Keratinocyte (primary cell): ENCODE measurements at regions not wholly inside any gene's neighbourhood (a gene's known extent, or its start where the extent isn't known, plus 50 kb on each side); places are given as distances from the start of the nearest gene placed in this dataset.

Source experiments
- DNase-seq: peaks from one replicate; pipeline ENCODE4 v3.0.0-alpha.2; 2011; ENCODE audit warnings: low read depth, missing footprints, low spot score
- FAIRE-seq: peaks from 2 replicates; lab custom pipeline; 2011; peaks lifted over from hg19 to GRCh38; lab: Jason Lieb, UNC
- H2AFZ ChIP-seq: 2 replicates; pipeline ENCODE4 v1.6.0; 2012; ENCODE audit warnings: low read length, control low read depth, inconsistent platforms; ENCODE audit not compliant: control insufficient read depth
- H3K27ac ChIP-seq: 2 replicates; pipeline ENCODE4 v1.5.1; 2011; ENCODE audit warnings: low read length; ENCODE audit not compliant: control insufficient read depth, insufficient read depth
- H3K27me3 ChIP-seq: 3 replicates; pipeline ENCODE4 v1.6.0; 2011; ENCODE audit warnings: low read length; ENCODE audit not compliant: control insufficient read depth, insufficient read depth; ENCODE audit errors: extremely low read depth
- H3K36me3 ChIP-seq, 2 experiments: 2 replicates in 1 of 2; 3 replicates in 1 of 2; pipeline ENCODE4 v1.5.1; 2011; ENCODE audit warnings: low read length in 2 of 2, mild to moderate bottlenecking in 1 of 2; ENCODE audit not compliant: control insufficient read depth in 2 of 2, insufficient read depth in 2 of 2; ENCODE audit errors: extremely low read depth in 1 of 2
- H3K4me1 ChIP-seq: 3 replicates; pipeline ENCODE4 v1.5.1; 2011; ENCODE audit warnings: low read length; ENCODE audit not compliant: control insufficient read depth, insufficient read depth; ENCODE audit errors: extremely low read depth
- H3K4me2 ChIP-seq: 3 replicates; pipeline ENCODE4 v1.6.0; 2011; ENCODE audit warnings: low read depth, low read length; ENCODE audit not compliant: control insufficient read depth, insufficient read depth; ENCODE audit errors: extremely low read depth
- H3K4me3 ChIP-seq, 3 experiments: fragments of 200-600 bp in 1 of 3; sonication (generic) in 1 of 3; 2 replicates in 2 of 3; 3 replicates in 1 of 3; pipeline ENCODE4 v1.5.1; 2011 to 2016; ENCODE audit warnings: low read length in 3 of 3, mild to moderate bottlenecking in 3 of 3, control low read depth in 2 of 3, inconsistent platforms in 1 of 3, low read depth in 1 of 3, mixed read lengths in 1 of 3, mixed run types in 1 of 3, moderate library complexity in 1 of 3; ENCODE audit not compliant: control insufficient read depth in 2 of 3, insufficient read depth in 2 of 3; ENCODE audit errors: extremely low read depth in 1 of 3
- H3K79me2 ChIP-seq: 2 replicates; pipeline ENCODE4 v1.6.0; 2012; ENCODE audit warnings: low read length; ENCODE audit not compliant: control insufficient read depth, insufficient read depth
- H3K9ac ChIP-seq: 3 replicates; pipeline ENCODE4 v1.6.0; 2011; ENCODE audit warnings: low read length; ENCODE audit not compliant: control insufficient read depth, insufficient read depth; ENCODE audit errors: extremely low read depth
- H3K9me1 ChIP-seq: 3 replicates; pipeline ENCODE4 v1.6.0; 2011; ENCODE audit warnings: low read length; ENCODE audit not compliant: control insufficient read depth, insufficient read depth; ENCODE audit errors: extremely low read depth
- H3K9me3 ChIP-seq: 2 replicates; pipeline ENCODE4 v1.5.1; 2012; ENCODE audit warnings: low read depth, low read length; ENCODE audit not compliant: control insufficient read depth
- H4K20me1 ChIP-seq: 3 replicates; pipeline ENCODE4 v1.6.0; 2011; ENCODE audit warnings: low read length; ENCODE audit not compliant: control insufficient read depth, insufficient read depth; ENCODE audit errors: extremely low read depth
- EZH2 ChIP-seq: IDR thresholded peaks from one replicate; pipeline ENCODE4 v1.6.1; 2012; ENCODE audit warnings: inconsistent platforms, mild to moderate bottlenecking, low read length, moderate library complexity
- dilution Hi-C: fragments of 300-500 bp; cut with MboI; formaldehyde crosslinking; loops from one replicate; pipeline ENCODE4 v1.7.0; 2020; ENCODE audit warnings: low sequenced_read_pairs; ENCODE audit not compliant: extremely low pct_ligation_motif_present
- TF ChIP-seq, protein P1 (sequence below), 3 experiments: IDR thresholded peaks in 1 of 3; conservative IDR thresholded peaks in 1 of 3; optimal IDR thresholded peaks in 1 of 3; 2 replicates in 2 of 3; 3 replicates in 1 of 3; pipeline versions ENCODE3 to v1.5.1; 2011; ENCODE audit warnings: low read length in 3 of 3, mild to moderate bottlenecking in 3 of 3, moderate library complexity in 2 of 3, control low read depth in 1 of 3, inconsistent platforms in 1 of 3; ENCODE audit not compliant: insufficient read depth in 2 of 3; ENCODE audit errors: extremely low read depth in 1 of 3

DNA sequence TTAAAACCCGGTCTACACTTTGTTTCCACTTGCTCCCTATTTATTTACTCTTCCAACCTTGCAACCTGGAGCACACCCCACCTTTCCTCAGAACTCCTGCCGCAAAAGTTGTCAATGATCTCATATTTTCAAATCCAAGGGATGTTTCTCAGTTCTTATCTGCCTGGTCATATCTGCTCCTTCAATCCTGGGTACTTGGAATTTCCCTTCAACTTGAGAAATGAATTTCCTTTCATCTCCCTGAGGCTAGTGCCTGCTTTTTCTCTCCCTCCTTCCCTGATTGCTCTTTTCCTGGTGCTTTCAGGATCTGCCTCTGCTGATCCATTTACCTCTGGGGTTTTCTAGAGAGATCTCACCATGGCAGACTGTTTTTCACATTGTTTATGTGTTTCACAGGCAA, 154.8 kb upstream of the IRS2 start:
- FAIRE-seq (no peak), DNase-seq (no peak)
- H3K9me1 ChIP-seq: no peaks in the 10 kb centered on the region
- no peaks in the 10 kb centered on the region for H3K36me3 ChIP-seq
- no peaks in the 10 kb centered on the region for H4K20me1 ChIP-seq
- no peak overlapping the region for H3K4me3 ChIP-seq
- H2AFZ ChIP-seq: no peak overlapping the region
- no peak overlapping the region for H3K4me2 ChIP-seq
- H3K27ac ChIP-seq: no peak overlapping the region
- no peaks in the 10 kb centered on the region for H3K79me2 ChIP-seq
- dilution Hi-C loops: no loop called here
- H3K4me1 ChIP-seq: peaks cover 15% of the 10 kb centered on the region
- TF ChIP-seq, protein P1, sequence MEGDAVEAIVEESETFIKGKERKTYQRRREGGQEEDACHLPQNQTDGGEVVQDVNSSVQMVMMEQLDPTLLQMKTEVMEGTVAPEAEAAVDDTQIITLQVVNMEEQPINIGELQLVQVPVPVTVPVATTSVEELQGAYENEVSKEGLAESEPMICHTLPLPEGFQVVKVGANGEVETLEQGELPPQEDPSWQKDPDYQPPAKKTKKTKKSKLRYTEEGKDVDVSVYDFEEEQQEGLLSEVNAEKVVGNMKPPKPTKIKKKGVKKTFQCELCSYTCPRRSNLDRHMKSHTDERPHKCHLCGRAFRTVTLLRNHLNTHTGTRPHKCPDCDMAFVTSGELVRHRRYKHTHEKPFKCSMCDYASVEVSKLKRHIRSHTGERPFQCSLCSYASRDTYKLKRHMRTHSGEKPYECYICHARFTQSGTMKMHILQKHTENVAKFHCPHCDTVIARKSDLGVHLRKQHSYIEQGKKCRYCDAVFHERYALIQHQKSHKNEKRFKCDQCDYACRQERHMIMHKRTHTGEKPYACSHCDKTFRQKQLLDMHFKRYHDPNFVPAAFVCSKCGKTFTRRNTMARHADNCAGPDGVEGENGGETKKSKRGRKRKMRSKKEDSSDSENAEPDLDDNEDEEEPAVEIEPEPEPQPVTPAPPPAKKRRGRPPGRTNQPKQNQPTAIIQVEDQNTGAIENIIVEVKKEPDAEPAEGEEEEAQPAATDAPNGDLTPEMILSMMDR (optimal IDR thresholded peaks at IDR 0.05 in 1 of 3, IDR thresholded peaks at IDR 0.05 in 1 of 3, conservative IDR thresholded peaks at IDR 0.05 in 1 of 3; ENCODE audit: extremely low read depth in 1 of 3, insufficient read depth in 2 of 3, low read length in 3 of 3): no peak
- TF ChIP-seq EZH2: no peak
- H3K9ac ChIP-seq: no peak overlapping the region
- no peaks in the 10 kb centered on the region for H3K27me3 ChIP-seq
- peaks cover 15% of the 10 kb centered on the region for H3K9me3 ChIP-seq

DNA sequence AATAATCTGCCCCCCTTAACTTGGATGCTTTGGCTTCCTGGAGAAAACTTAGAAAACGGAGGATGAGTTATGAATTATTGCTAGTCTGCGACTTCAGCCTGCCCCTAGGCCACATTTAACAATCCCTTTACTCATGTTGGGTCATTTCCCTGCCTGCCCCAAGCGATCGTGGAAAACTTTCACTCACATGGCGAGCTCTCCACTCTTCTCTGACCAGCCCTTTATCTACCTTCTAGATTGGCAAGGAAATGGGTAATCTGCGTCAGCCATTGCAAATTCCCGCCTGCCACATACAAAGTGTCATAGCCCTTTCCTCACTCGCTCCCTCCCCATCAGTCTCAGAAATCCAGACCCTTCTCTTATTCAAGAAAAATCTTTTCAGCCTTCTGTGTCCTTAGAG, 154.3 kb upstream of the IRS2 start:
- dilution Hi-C loops: no loop called here
- Histone ChIP-seq H3K9me1 (no peaks in the 10 kb centered on the region), H3K27me3 (no peaks in the 10 kb centered on the region), H3K36me3 (no peaks in the 10 kb centered on the region), H3K4me2 (no peak overlapping the region), H3K9me3 (peaks cover 15% of the 10 kb centered on the region), H4K20me1 (no peaks in the 10 kb centered on the region), H3K9ac (no peak overlapping the region), H3K4me3 (no peak overlapping the region), H3K4me1 (peaks cover 10% of the 10 kb centered on the region), H3K79me2 (no peaks in the 10 kb centered on the region), H2AFZ (no peak overlapping the region), H3K27ac (no peak overlapping the region)
- DNase-seq (no peak), FAIRE-seq (no peak)
- no peak for TF ChIP-seq EZH2
- TF ChIP-seq, protein P1 (optimal IDR thresholded peaks at IDR 0.05 in 1 of 3, IDR thresholded peaks at IDR 0.05 in 1 of 3, conservative IDR thresholded peaks at IDR 0.05 in 1 of 3; ENCODE audit: extremely low read depth in 1 of 3, insufficient read depth in 2 of 3, low read length in 3 of 3): no peak
